GM23338 (cell line): ENCODE measurements at regions not wholly inside any gene's neighbourhood (a gene's known extent, or its start where the extent isn't known, plus 50 kb on each side); places are given as distances from the start of the nearest gene placed in this dataset.

Source experiments
- ATAC-seq: fragments of 200-7000 bp; cut with Tn5 transposase; 3 replicates; pipeline ENCODE4 v1.9.1; 2020
- DNase-seq: peaks from one replicate; pipeline ENCODE4 v3.0.0-alpha.2; 2015; ENCODE audit warnings: low spot score
- H2AFZ ChIP-seq: fragments of 200-600 bp; sonication (generic); 2 replicates; pipeline ENCODE4 v1.8.0; 2016; ENCODE audit warnings: antibody characterized with exemption, mild to moderate bottlenecking, moderate library complexity
- H3F3A ChIP-seq: fragments of 200-600 bp; sonication (generic); replicated peaks from 2 replicates; pipeline ENCODE4 v1.8.0; 2017; ENCODE audit warnings: antibody characterized with exemption, mixed run types, low read depth
- H3K27ac ChIP-seq: fragments of 200-600 bp; sonication (generic); 2 replicates; pipeline ENCODE4 v1.6.1; 2016; ENCODE audit warnings: low read depth
- H3K27me3 ChIP-seq: fragments of 200-600 bp; sonication (generic); 2 replicates; pipeline ENCODE4 v1.8.0; 2016; ENCODE audit warnings: mild to moderate bottlenecking, mixed run types, moderate library complexity; ENCODE audit not compliant: insufficient read depth
- H3K36me3 ChIP-seq: fragments of 200-600 bp; sonication (generic); 2 replicates; pipeline ENCODE4 v1.8.0; 2016; ENCODE audit warnings: mild to moderate bottlenecking; ENCODE audit not compliant: insufficient read depth
- H3K4me1 ChIP-seq: fragments of 200-600 bp; sonication (generic); 2 replicates; pipeline ENCODE4 v1.8.0; 2016; ENCODE audit warnings: mild to moderate bottlenecking, moderate library complexity; ENCODE audit not compliant: insufficient read depth
- H3K4me2 ChIP-seq: fragments of 200-600 bp; sonication (generic); 2 replicates; pipeline ENCODE4 v1.7.1; 2017; ENCODE audit warnings: mixed run types
- H3K4me3 ChIP-seq: fragments of 200-600 bp; sonication (generic); 2 replicates; pipeline ENCODE4 v1.6.1; 2016; ENCODE audit warnings: mixed run types
- H3K79me2 ChIP-seq: fragments of 200-600 bp; sonication (generic); replicated peaks from 2 replicates; pipeline ENCODE4 v1.8.0; 2017; ENCODE audit warnings: mild to moderate bottlenecking; ENCODE audit not compliant: insufficient read depth
- H3K9me2 ChIP-seq: fragments of 200-600 bp; sonication (generic); 2 replicates; pipeline ENCODE4 v1.8.0; 2017; ENCODE audit not compliant: insufficient read depth
- H4K20me1 ChIP-seq: fragments of 200-600 bp; sonication (generic); replicated peaks from 2 replicates; pipeline ENCODE4 v1.8.0; 2017; ENCODE audit warnings: mild to moderate bottlenecking; ENCODE audit not compliant: insufficient read depth
- H3K27ac Mint-ChIP-seq: 2 replicates; pipeline ENCODE4 v1.8.0; 2020; ENCODE audit warnings: inconsistent platforms, mild to moderate bottlenecking, moderate library complexity, mixed read lengths
- H3K27me3 Mint-ChIP-seq: 3 replicates; pipeline ENCODE4 v1.8.0; 2022; ENCODE audit warnings: low read depth, mild to moderate bottlenecking, moderate library complexity, mixed read lengths, inconsistent platforms; ENCODE audit not compliant: insufficient read depth, poor library complexity
- H3K36me3 Mint-ChIP-seq: 3 replicates; pipeline ENCODE4 v1.8.0; 2021; ENCODE audit warnings: low read depth, mild to moderate bottlenecking, inconsistent platforms, moderate library complexity, mixed read lengths
- H3K4me1 Mint-ChIP-seq: 3 replicates; pipeline ENCODE4 v1.8.0; 2020; ENCODE audit warnings: mild to moderate bottlenecking, inconsistent platforms, mixed read lengths
- H3K4me3 Mint-ChIP-seq: 3 replicates; pipeline ENCODE4 v1.8.0; 2021; ENCODE audit warnings: moderate library complexity, mild to moderate bottlenecking, inconsistent platforms, mixed read lengths
- H3K9me3 Mint-ChIP-seq: 3 replicates; pipeline ENCODE4 v1.8.0; 2020; ENCODE audit warnings: moderate library complexity, mild to moderate bottlenecking, inconsistent platforms, mixed read lengths
- NANOG ChIP-seq: IDR thresholded peaks from 2 replicates; pipeline ENCODE4 v1.6.1; 2016; ENCODE audit warnings: antibody characterized with exemption, borderline replicate concordance
- ZNF114 ChIP-seq: fragments of 250-450 bp; sonication (Bioruptor Pico); IDR thresholded peaks from 2 replicates; pipeline ENCODE4 v1.5.0; 2020; ENCODE audit warnings: mild to moderate bottlenecking, moderate library complexity
- ZNF462 ChIP-seq: fragments of 250-450 bp; sonication (Bioruptor Pico); IDR thresholded peaks from 2 replicates; pipeline ENCODE4 v1.5.0; 2020; ENCODE audit warnings: mild to moderate bottlenecking, moderate library complexity

- no peaks in the 10 kb centered on the region for H3K9me2 ChIP-seq
- H3K4me1 ChIP-seq: no peaks in the 10 kb centered on the region
- Mint-ChIP-seq H3K4me3 (no peak overlapping the region), H3K9me3 (peaks cover 4% of the 10 kb centered on the region; the same call in 2 of the 3 replicates), H3K27ac (no peak overlapping the region), H3K36me3 (no peaks in the 10 kb centered on the region), H3K4me1 (peaks cover 4% of the 10 kb centered on the region; the same call in 1 of the 3 replicates), H3K27me3 (peaks cover 2% of the 10 kb centered on the region)
- no peak overlapping the region for H3K4me2 ChIP-seq
- no peaks in the 10 kb centered on the region for H4K20me1 ChIP-seq
- TF ChIP-seq NANOG (no peak), ZNF114 (CRISPR knock-in tag) (no peak)
- H3K79me2 ChIP-seq: no peaks in the 10 kb centered on the region
- DNase-seq (no peak), ATAC-seq (no peak)
- no peaks in the 10 kb centered on the region for H3F3A ChIP-seq
- H2AFZ ChIP-seq: no peak overlapping the region
- H3K36me3 ChIP-seq: no peaks in the 10 kb centered on the region
- H3K27me3 ChIP-seq: no peaks in the 10 kb centered on the region
- H3K4me3 ChIP-seq: no peak overlapping the region
- no peak overlapping the region for H3K27ac ChIP-seq
Measured at GRCh38 chr21:22063140-22063539, 1064.9 kb downstream of the NCAM2 start.

- Histone ChIP-seq H3K27me3 (no peaks in the 10 kb centered on the region), H4K20me1 (no peaks in the 10 kb centered on the region), H3K4me3 (no peak overlapping the region), H3K4me1 (0 out of 2 replicates have a peak, but pooled peaks cover 3% of the 10 kb centered on the region), H3K36me3 (no peaks in the 10 kb centered on the region), H3K27ac (peak overlapping the region; percentile 7; the same call in 1 of the 2 replicates), H3K79me2 (no peaks in the 10 kb centered on the region), H3K9me2 (0 out of 2 replicates have a peak, but pooled peaks cover 7% of the 10 kb centered on the region), H3F3A (no peaks in the 10 kb centered on the region), H2AFZ (no peak overlapping the region), H3K4me2 (peak overlapping the region; percentile 5; the same call in 1 of the 2 replicates)
- peak; percentile 39 for DNase-seq
- Mint-ChIP-seq H3K4me3 (no peak overlapping the region), H3K27me3 (no peaks in the 10 kb centered on the region), H3K9me3 (peaks cover 8% of the 10 kb centered on the region), H3K27ac (no peak overlapping the region), H3K36me3 (peaks cover 3% of the 10 kb centered on the region; the same call in 2 of the 3 replicates), H3K4me1 (peaks cover 16% of the 10 kb centered on the region; the same call in 2 of the 3 replicates)
- ATAC-seq: peak; percentile 86
- TF ChIP-seq NANOG (no peak), ZNF462 (CRISPR knock-in tag) (0 out of 2 replicates have a peak, but pooled peaks have one; percentile 37)
Measured at GRCh38 chr21:22076471-22076870, 1078.3 kb downstream of the NCAM2 start.
